ENCODE measurements at regions not wholly inside any gene's neighbourhood (a gene's known extent, or its start where the extent isn't known, plus 50 kb on each side); places are given as distances from the start of the nearest gene placed in this dataset.

GRCh38 chr14:98638366-98638765, 633.6 kb downstream of the BCL11B start:
- TF ChIP-seq POLR2A (IDR thresholded peaks at IDR 0.05; ENCODE audit: low read length) (no peak), GATA1 (IDR thresholded peaks at IDR 0.05; ENCODE audit: low read depth, low read length) (no peak)

Measured in erythroblast (primary cell).